ENCODE measurements at regions not wholly inside any gene's neighbourhood (a gene's known extent, or its start where the extent isn't known, plus 50 kb on each side); places are given as distances from the start of the nearest gene placed in this dataset.

GRCh38 chr2:217421834-217422233 is 562.0 kb upstream of the TNP1 start:
- no peak for TF ChIP-seq MYC (IDR thresholded peaks at IDR 0.05; ENCODE audit: low read depth, low read length)
- no peak for TF ChIP-seq CTCF (IDR thresholded peaks at IDR 0.05; ENCODE audit: low read depth, low read length)
- no peak for TF ChIP-seq POLR2A (IDR thresholded peaks at IDR 0.05; ENCODE audit: extremely low read depth, insufficient read length)
- no peak for TF ChIP-seq MAX (IDR thresholded peaks at IDR 0.05; ENCODE audit: low read depth, low read length)
- H3K4me3 ChIP-seq (ENCODE audit: low read depth, low read length): no peak overlapping the region
- DNase-seq (ENCODE audit: low read depth): no peak

- DNase-seq (ENCODE audit: low read depth): no peak
- H3K4me3 ChIP-seq (ENCODE audit: low read depth, low read length): no peak overlapping the region
- no peak for TF ChIP-seq POLR2A (IDR thresholded peaks at IDR 0.05; ENCODE audit: extremely low read depth, insufficient read length)
- no peak for TF ChIP-seq MYC (IDR thresholded peaks at IDR 0.05; ENCODE audit: low read depth, low read length)
- TF ChIP-seq MAX (IDR thresholded peaks at IDR 0.05; ENCODE audit: low read depth, low read length): no peak
Observed at GRCh38 chr2:217420854-217421253, 561.0 kb upstream of the TNP1 start.

GRCh38 chr2:217419055-217419671 is 559.3 kb upstream of the TNP1 start:
- H3K4me3 ChIP-seq (ENCODE audit: low read depth, low read length): no peak overlapping the region
- TF ChIP-seq MYC (IDR thresholded peaks at IDR 0.05; ENCODE audit: low read depth, low read length) (no peak), CTCF (IDR thresholded peaks at IDR 0.05; ENCODE audit: low read depth, low read length) (no peak), MAX (IDR thresholded peaks at IDR 0.05; ENCODE audit: low read depth, low read length) (no peak), POLR2A (IDR thresholded peaks at IDR 0.05; ENCODE audit: extremely low read depth, insufficient read length) (no peak)
- DNase-seq (ENCODE audit: low read depth): no peak

- no peak for DNase-seq (ENCODE audit: low read depth)
- TF ChIP-seq CTCF (IDR thresholded peaks at IDR 0.05; ENCODE audit: low read depth, low read length) (no peak), MAX (IDR thresholded peaks at IDR 0.05; ENCODE audit: low read depth, low read length) (no peak), MYC (IDR thresholded peaks at IDR 0.05; ENCODE audit: low read depth, low read length) (no peak), POLR2A (IDR thresholded peaks at IDR 0.05; ENCODE audit: extremely low read depth, insufficient read length) (no peak)
- no peak overlapping the region for H3K4me3 ChIP-seq (ENCODE audit: low read depth, low read length)
Observed at GRCh38 chr2:217418544-217418943, 558.7 kb upstream of the TNP1 start.

GRCh38 chr2:217418090-217418489 is 558.2 kb upstream of the TNP1 start:
- DNase-seq (ENCODE audit: low read depth): no peak
- H3K4me3 ChIP-seq (ENCODE audit: low read depth, low read length): no peak overlapping the region
- TF ChIP-seq MYC (IDR thresholded peaks at IDR 0.05; ENCODE audit: low read depth, low read length) (no peak), MAX (IDR thresholded peaks at IDR 0.05; ENCODE audit: low read depth, low read length) (no peak), CTCF (IDR thresholded peaks at IDR 0.05; ENCODE audit: low read depth, low read length) (no peak), POLR2A (IDR thresholded peaks at IDR 0.05; ENCODE audit: extremely low read depth, insufficient read length) (no peak)

- H3K4me3 ChIP-seq (ENCODE audit: low read depth, low read length): no peak overlapping the region
- no peak for DNase-seq (ENCODE audit: low read depth)
- TF ChIP-seq MYC (IDR thresholded peaks at IDR 0.05; ENCODE audit: low read depth, low read length) (no peak), MAX (IDR thresholded peaks at IDR 0.05; ENCODE audit: low read depth, low read length) (no peak), POLR2A (IDR thresholded peaks at IDR 0.05; ENCODE audit: extremely low read depth, insufficient read length) (no peak), CTCF (IDR thresholded peaks at IDR 0.05; ENCODE audit: low read depth, low read length) (no peak)
Observed at GRCh38 chr2:217417536-217417935, 557.7 kb upstream of the TNP1 start.

All from NB4 (cell line).